NCI-H446 treated with DMSO at 0.1 percent for 48 hours (cell line): ENCODE measurements at regions not wholly inside any gene's neighbourhood (a gene's known extent, or its start where the extent isn't known, plus 50 kb on each side); places are given as distances from the start of the nearest gene placed in this dataset.
"Not testable (repeated sequence)": the region's sequence is repeated elsewhere in the genome, so short reads cannot be mapped to it uniquely, and the experiment has no call there.

Experiments
- DNase-seq: peaks from one replicate; lab custom pipeline; 2025; lab: John Stamatoyannopoulos, UW

- no peak for DNase-seq
Measured at GRCh38 chr7:65800890-65801341, 72.0 kb upstream of the VKORC1L1 start.

- DNase-seq, result no peak
Measured at GRCh38 chr7:65804887-65805286, 68.0 kb upstream of the VKORC1L1 start.

DNA sequence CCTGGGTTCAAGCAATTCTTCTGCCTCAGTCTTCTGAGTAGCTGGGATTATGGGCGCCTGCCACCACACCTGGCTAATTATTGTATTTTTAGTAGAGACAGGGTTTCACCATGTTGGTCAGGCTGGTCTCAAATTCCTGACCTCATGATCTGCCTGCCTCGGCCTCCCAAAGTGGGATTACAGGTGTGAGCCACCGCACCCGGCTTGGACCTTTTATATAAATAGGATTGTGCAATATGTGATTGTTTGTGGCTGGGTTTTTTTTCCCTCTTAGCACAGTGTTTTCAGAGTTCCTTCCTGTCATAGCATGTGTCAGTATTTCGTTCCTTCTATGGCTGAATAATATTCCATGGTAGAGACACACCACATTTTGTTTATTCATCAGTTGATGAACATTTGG is 65.8 kb upstream of the VKORC1L1 start:
- not testable (repeated sequence) for DNase-seq

- DNase-seq, result no peak
Measured at GRCh38 chr7:65809259-65809981, 63.5 kb upstream of the VKORC1L1 start.

GRCh38 chr7:65809982-65810288 is 62.9 kb upstream of the VKORC1L1 start:
- no peak for DNase-seq

DNA sequence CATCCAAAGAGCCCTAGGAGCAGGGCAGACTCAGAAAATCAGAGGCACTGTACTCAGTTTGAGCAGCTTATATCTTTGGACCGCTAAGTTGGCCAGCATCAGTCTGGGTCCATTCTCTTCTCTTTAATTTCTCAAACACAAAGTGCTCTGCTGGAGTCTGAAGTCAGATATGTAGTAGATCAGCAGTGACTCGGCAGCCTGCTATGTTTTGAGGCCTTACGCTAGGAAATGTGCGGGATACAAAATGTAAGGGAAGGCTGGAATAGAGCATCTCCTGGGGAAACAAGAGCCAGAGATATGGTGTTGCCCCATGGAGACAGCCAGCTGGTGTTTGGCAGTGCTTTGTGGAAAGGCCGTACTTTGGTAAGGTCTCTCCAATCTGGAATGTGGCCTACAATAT is 60.6 kb upstream of the VKORC1L1 start:
- DNase-seq, result no peak

- not testable (repeated sequence) for DNase-seq
Measured at GRCh38 chr7:65814556-65815167, 58.2 kb upstream of the VKORC1L1 start.

GRCh38 chr7:65820287-65820950 is 52.5 kb upstream of the VKORC1L1 start:
- no peak for DNase-seq
